H1 (cell line): ENCODE measurements at regions not wholly inside any gene's neighbourhood (a gene's known extent, or its start where the extent isn't known, plus 50 kb on each side); places are given as distances from the start of the nearest gene placed in this dataset.

Source experiments
- CTCF ChIA-PET: fragments of 300-600 bp; sonication (Branson Sonifier 250); formaldehyde crosslinking; loops from one replicate; lab custom pipeline; 2021; ENCODE audit not compliant: partially characterized antibody; lab: Charles Lee
- POLR2A ChIA-PET: fragments of 300-600 bp; sonication (Branson Sonifier 250); formaldehyde crosslinking; loops from one replicate; lab custom pipeline; 2021; ENCODE audit warnings: inconsistent platforms; ENCODE audit not compliant: partially characterized antibody; lab: Charles Lee
- DNase-seq, 2 experiments: peaks; one replicate each; pipeline versions ENCODE4 v3.0.0 to v3.0.0-alpha.2; 2010 to 2022; ENCODE audit warnings: low spot score in 2 of 2, low read depth in 1 of 2, mixed read lengths in 1 of 2
- FAIRE-seq: peaks from 2 replicates; lab custom pipeline; 2011; peaks lifted over from hg19 to GRCh38; lab: Jason Lieb, UNC
- H2AFZ ChIP-seq: 2 replicates; pipeline ENCODE4 v1.8.1; 2012; ENCODE audit warnings: low read length, inconsistent platforms
- H2AK5ac ChIP-seq: 2 replicates; pipeline ENCODE4 v1.6.1; 2013; ENCODE audit warnings: low read depth, low read length
- H2BK120ac ChIP-seq: replicated peaks from 2 replicates; pipeline ENCODE3; 2013; ENCODE audit warnings: low read depth, low read length, inconsistent platforms
- H2BK12ac ChIP-seq: 2 replicates; pipeline ENCODE4 v1.6.1; 2013; ENCODE audit warnings: low read depth, low read length
- H2BK15ac ChIP-seq: 2 replicates; pipeline ENCODE4 v1.6.1; 2013; ENCODE audit warnings: low read length
- H2BK20ac ChIP-seq: 2 replicates; pipeline ENCODE4 v1.6.1; 2013; ENCODE audit warnings: low read length
- H2BK5ac ChIP-seq: 2 replicates; pipeline ENCODE4 v1.6.1; 2013; ENCODE audit warnings: low read depth, low read length
- H3K14ac ChIP-seq: 2 replicates; pipeline ENCODE4 v1.6.1; 2013; ENCODE audit warnings: inconsistent platforms; ENCODE audit not compliant: insufficient read length
- H3K18ac ChIP-seq: 2 replicates; pipeline ENCODE4 v1.6.1; 2013; ENCODE audit warnings: low read length; ENCODE audit errors: extremely low read depth
- H3K23ac ChIP-seq: 2 replicates; pipeline ENCODE4 v1.6.1; 2013; ENCODE audit warnings: inconsistent platforms; ENCODE audit not compliant: insufficient read length
- H3K23me2 ChIP-seq: 2 replicates; pipeline ENCODE4 v1.6.1; 2013; ENCODE audit warnings: low read depth, low read length
- H3K27ac ChIP-seq: 2 replicates; pipeline ENCODE4 v1.6.1; 2011; ENCODE audit warnings: low read depth, low read length, inconsistent platforms
- H3K27me3 ChIP-seq, 4 experiments: replicated peaks in 1 of 4; 1 replicate in 1 of 4; 2 replicates in 3 of 4; pipeline versions ENCODE4 v1.6.1 to v1.8.1; 2011 to 2013; ENCODE audit warnings: low read length in 3 of 4, mild to moderate bottlenecking in 3 of 4, inconsistent platforms in 2 of 4, mixed read lengths in 2 of 4, moderate library complexity in 1 of 4; ENCODE audit not compliant: control insufficient read depth in 3 of 4, insufficient read depth in 3 of 4; ENCODE audit errors: extremely low read depth in 1 of 4
- H3K36me3 ChIP-seq, 4 experiments: 2 replicates each; pipeline versions ENCODE4 v1.6.1 to v1.8.1; 2011 to 2013; ENCODE audit warnings: mild to moderate bottlenecking in 4 of 4, low read length in 3 of 4, moderate library complexity in 2 of 4, control low read depth in 1 of 4, inconsistent platforms in 1 of 4; ENCODE audit not compliant: insufficient read depth in 4 of 4, control insufficient read depth in 2 of 4
- H3K4ac ChIP-seq: replicated peaks from 2 replicates; pipeline ENCODE3; 2013; ENCODE audit warnings: low read length, low read depth, mixed read lengths, inconsistent platforms; ENCODE audit not compliant: insufficient read length
- H3K4me1 ChIP-seq, 4 experiments: replicated peaks in 1 of 4; 1 replicate in 1 of 4; 2 replicates in 3 of 4; pipeline versions ENCODE4 v1.6.1 to v1.8.1; 2011 to 2013; ENCODE audit warnings: low read length in 3 of 4, inconsistent platforms in 2 of 4, mixed read lengths in 1 of 4; ENCODE audit not compliant: insufficient read depth in 4 of 4, control insufficient read depth in 3 of 4
- H3K4me2 ChIP-seq, 2 experiments: 2 replicates each; pipeline versions ENCODE4 v1.6.1 to v1.8.1; 2011 to 2013; ENCODE audit warnings: low read depth in 2 of 2, low read length in 2 of 2, control low read depth in 1 of 2, inconsistent platforms in 1 of 2, mild to moderate bottlenecking in 1 of 2; ENCODE audit not compliant: insufficient read depth in 1 of 2
- H3K4me3 ChIP-seq, 4 experiments: fragments of 200-600, 300-600 bp in 1 of 4; sonication (generic), shearing (Covaris generic), sonication (Bioruptor Twin) in 1 of 4; 2 replicates each; pipeline versions ENCODE4 v1.5.1 to v1.8.1; 2011 to 2016; ENCODE audit warnings: low read length in 4 of 4, low read depth in 3 of 4, control low read depth in 2 of 4, inconsistent platforms in 2 of 4, mild to moderate bottlenecking in 2 of 4, mixed read lengths in 1 of 4, moderate library complexity in 1 of 4; ENCODE audit not compliant: insufficient read depth in 2 of 4; ENCODE audit errors: extremely low read depth in 1 of 4
- H3K56ac ChIP-seq: replicated peaks from 2 replicates; pipeline ENCODE3; 2013; ENCODE audit warnings: low read depth, mild to moderate bottlenecking, mixed read lengths, low read length, inconsistent platforms; ENCODE audit not compliant: insufficient read length
- H3K79me1 ChIP-seq: 2 replicates; pipeline ENCODE4 v1.6.1; 2013; ENCODE audit warnings: low read depth, low read length, control low read depth
- H3K79me2 ChIP-seq, 2 experiments: 2 replicates each; pipeline versions ENCODE4 v1.6.1 to v1.8.1; 2012 to 2013; ENCODE audit warnings: low read length in 2 of 2, mild to moderate bottlenecking in 2 of 2, inconsistent platforms in 1 of 2; ENCODE audit not compliant: insufficient read depth in 2 of 2, control insufficient read depth in 1 of 2
- H3K9ac ChIP-seq, 4 experiments: replicated peaks in 1 of 4; 1 replicate in 1 of 4; 2 replicates in 3 of 4; pipeline versions ENCODE4 v1.6.1 to v1.8.1; 2011 to 2013; ENCODE audit warnings: low read depth in 3 of 4, low read length in 3 of 4, control low read depth in 2 of 4, mild to moderate bottlenecking in 2 of 4, moderate library complexity in 2 of 4, inconsistent platforms in 1 of 4; ENCODE audit errors: extremely low read depth in 1 of 4
- H3K9me3 ChIP-seq, 2 experiments: 2 replicates each; pipeline versions ENCODE4 v1.6.1 to v1.8.1; 2012 to 2013; ENCODE audit warnings: mild to moderate bottlenecking in 2 of 2, moderate library complexity in 2 of 2, control low read depth in 1 of 2, inconsistent platforms in 1 of 2, low read depth in 1 of 2, low read length in 1 of 2, mixed read lengths in 1 of 2; ENCODE audit not compliant: insufficient read depth in 2 of 2
- H4K20me1 ChIP-seq, 2 experiments: replicated peaks in 1 of 2; 2 replicates each; pipeline versions ENCODE3 to v1.8.1; 2011 to 2013; ENCODE audit warnings: inconsistent platforms in 2 of 2, low read length in 2 of 2, mild to moderate bottlenecking in 1 of 2; ENCODE audit not compliant: insufficient read depth in 2 of 2, control insufficient read depth in 1 of 2
- H4K5ac ChIP-seq: 2 replicates; pipeline ENCODE4 v1.6.1; 2013; ENCODE audit warnings: low read length, low read depth, mixed read lengths, inconsistent platforms; ENCODE audit not compliant: insufficient read length
- H4K8ac ChIP-seq: 2 replicates; pipeline ENCODE4 v1.8.0; 2013; ENCODE audit warnings: mild to moderate bottlenecking, moderate library complexity, low read length, inconsistent platforms; ENCODE audit not compliant: insufficient read depth; ENCODE audit errors: extremely low read depth
- H4K91ac ChIP-seq: replicated peaks from 2 replicates; pipeline ENCODE3; 2013; ENCODE audit warnings: low read length, mixed read lengths, inconsistent platforms; ENCODE audit not compliant: insufficient read length
- CHD2 ChIP-seq: IDR thresholded peaks from 2 replicates; pipeline ENCODE4 v1.6.1; 2012; ENCODE audit warnings: low read length, improper control_type of control experiment
- MAFK ChIP-seq: IDR thresholded peaks from 2 replicates; pipeline ENCODE4 v1.6.1; 2012; ENCODE audit warnings: low read depth, mild to moderate bottlenecking, improper control_type of control experiment, low read length
- RXRA ChIP-seq: IDR thresholded peaks from 2 replicates; pipeline ENCODE4 v1.6.1; 2011; ENCODE audit warnings: low read depth, mild to moderate bottlenecking, low read length, moderate library complexity; ENCODE audit not compliant: insufficient read depth
- WGBS, 2 experiments: shearing (Covaris generic) in 1 of 2; methylation state at CpG; one replicate each; pipeline versions ENCODE4 v1.1.6 to v1.1.7; 2013 to 2015; ENCODE audit warnings: low lambda C conversion rate in 2 of 2, mixed read lengths in 2 of 2, inconsistent platforms in 1 of 2, low coverage in 1 of 2, missing lambda C conversion rate in 1 of 2; ENCODE audit not compliant: insufficient replicate concordance in 2 of 2, insufficient coverage in 1 of 2, insufficient read length in 1 of 2; ENCODE audit errors: extremely low coverage in 1 of 2, missing lambda C conversion rate in 1 of 2; 5-methylcytosine and 5-hydroxymethylcytosine counted together

DNA sequence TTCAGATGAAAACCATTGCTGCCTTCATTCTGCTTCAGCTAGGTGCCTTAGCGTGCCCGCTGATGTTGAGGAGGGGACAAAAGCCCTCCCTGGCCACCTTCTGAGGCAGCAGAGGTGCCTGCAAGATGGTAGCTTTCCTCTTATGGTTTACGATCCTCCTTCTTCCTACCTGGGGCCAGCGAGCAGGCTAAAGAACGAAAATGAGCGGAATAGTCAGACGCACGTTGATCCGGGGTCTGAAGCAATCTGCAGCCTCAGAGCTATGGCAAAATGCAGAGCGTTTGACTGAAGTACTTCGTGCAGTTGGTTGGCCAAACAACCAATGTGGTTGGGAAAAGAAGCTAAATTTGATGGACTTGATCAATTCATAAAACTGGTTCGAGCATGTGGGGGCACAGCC, 95.5 kb downstream of the GATA3 start:
- CTCF ChIA-PET = interaction anchor here (0.7 kb wide), 1 partner anchor 17 kb away, joined by 3 read pairs; no protein-coding TSS in a partner anchor
- Histone ChIP-seq H3K56ac (no peak overlapping the region), H3K27me3 (no peaks in the 10 kb centered on the region), H2BK120ac (no peak overlapping the region), H3K79me2 (no peaks in the 10 kb centered on the region), H3K27ac (no peak overlapping the region), H3K9ac (no peak overlapping the region), H3K36me3 (no peaks in the 10 kb centered on the region), H3K9me3 (no peaks in the 10 kb centered on the region), H3K4me2 (no peak overlapping the region), H2AK5ac (no peak overlapping the region), H4K20me1 (no peaks in the 10 kb centered on the region), H3K4me1 (peaks cover 0 to 3% (median under 1%) of the 10 kb centered on the region in 4 experiments; a peak in 1 of 7 replicates), H2BK15ac (no peak overlapping the region), H3K14ac (no peak overlapping the region), H4K5ac (no peak overlapping the region), H3K23ac (no peak overlapping the region), H3K18ac (no peak overlapping the region), H2BK12ac (0 out of 2 replicates have a peak overlapping the region, but pooled peaks have one; percentile 39), H2BK5ac (no peak overlapping the region), H3K79me1 (no peaks in the 10 kb centered on the region), H4K91ac (no peak overlapping the region), H2AFZ (no peak overlapping the region), H2BK20ac (no peak overlapping the region), H3K4ac (no peak overlapping the region), H4K8ac (0 out of 2 replicates have a peak overlapping the region, but pooled peaks have one; percentile 41), H3K4me3 (no peak overlapping the region), H3K23me2 (no peaks in the 10 kb centered on the region)
- FAIRE-seq (no peak), DNase-seq (no peak)
- no peak for TF ChIP-seq CHD2
- no peak for TF ChIP-seq MAFK
- no peak for TF ChIP-seq RXRA
- POLR2A ChIA-PET = no interaction called here
- 81% methylated on average over 12 of the region's 12 CpGs; no CpG with 5 or more reads in 1 of the 2 experiments for WGBS, 2 experiments
